ENCODE measurements at regions not wholly inside any gene's neighbourhood (a gene's known extent, or its start where the extent isn't known, plus 50 kb on each side); places are given as distances from the start of the nearest gene placed in this dataset.

- intact Hi-C loops (cut with micrococcal nuclease): no loop called here
- POLR2A ChIA-PET: no interaction called here
- H3K9me2 ChIP-seq (ENCODE audit: insufficient read depth): no peaks in the 10 kb centered on the region
- TF ChIP-seq, protein P1, sequence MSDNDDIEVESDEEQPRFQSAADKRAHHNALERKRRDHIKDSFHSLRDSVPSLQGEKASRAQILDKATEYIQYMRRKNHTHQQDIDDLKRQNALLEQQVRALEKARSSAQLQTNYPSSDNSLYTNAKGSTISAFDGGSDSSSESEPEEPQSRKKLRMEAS (IDR thresholded peaks at IDR 0.05): no peak
- TF ChIP-seq SP1 (IDR thresholded peaks at IDR 0.05; ENCODE audit: low read depth) (no peak), SIN3A (IDR thresholded peaks at IDR 0.05; ENCODE audit: low read depth) (no peak), ZNF274 (IDR thresholded peaks at IDR 0.05; ENCODE audit: low read depth, low read length) (no peak), YY1 (IDR thresholded peaks at IDR 0.05; ENCODE audit: extremely low read depth, insufficient replicate concordance, low read depth, low read length) (no peak), JUND (IDR thresholded peaks at IDR 0.05) (no peak), RAD21 (IDR thresholded peaks at IDR 0.05; ENCODE audit: low read depth) (no peak), ZFX (IDR thresholded peaks at IDR 0.05) (no peak), SRF (IDR thresholded peaks at IDR 0.05; ENCODE audit: low read depth) (no peak), EZH2 (IDR thresholded peaks at IDR 0.05) (no peak), ELF1 (IDR thresholded peaks at IDR 0.05; ENCODE audit: borderline replicate concordance, low read depth) (no peak), TCF7L2 (IDR thresholded peaks at IDR 0.05; ENCODE audit: borderline replicate concordance, extremely low read depth, insufficient read depth, insufficient read length) (no peak), FOSL1 (IDR thresholded peaks at IDR 0.05; ENCODE audit: low read depth) (no peak)
- TF ChIP-seq, protein P2, sequence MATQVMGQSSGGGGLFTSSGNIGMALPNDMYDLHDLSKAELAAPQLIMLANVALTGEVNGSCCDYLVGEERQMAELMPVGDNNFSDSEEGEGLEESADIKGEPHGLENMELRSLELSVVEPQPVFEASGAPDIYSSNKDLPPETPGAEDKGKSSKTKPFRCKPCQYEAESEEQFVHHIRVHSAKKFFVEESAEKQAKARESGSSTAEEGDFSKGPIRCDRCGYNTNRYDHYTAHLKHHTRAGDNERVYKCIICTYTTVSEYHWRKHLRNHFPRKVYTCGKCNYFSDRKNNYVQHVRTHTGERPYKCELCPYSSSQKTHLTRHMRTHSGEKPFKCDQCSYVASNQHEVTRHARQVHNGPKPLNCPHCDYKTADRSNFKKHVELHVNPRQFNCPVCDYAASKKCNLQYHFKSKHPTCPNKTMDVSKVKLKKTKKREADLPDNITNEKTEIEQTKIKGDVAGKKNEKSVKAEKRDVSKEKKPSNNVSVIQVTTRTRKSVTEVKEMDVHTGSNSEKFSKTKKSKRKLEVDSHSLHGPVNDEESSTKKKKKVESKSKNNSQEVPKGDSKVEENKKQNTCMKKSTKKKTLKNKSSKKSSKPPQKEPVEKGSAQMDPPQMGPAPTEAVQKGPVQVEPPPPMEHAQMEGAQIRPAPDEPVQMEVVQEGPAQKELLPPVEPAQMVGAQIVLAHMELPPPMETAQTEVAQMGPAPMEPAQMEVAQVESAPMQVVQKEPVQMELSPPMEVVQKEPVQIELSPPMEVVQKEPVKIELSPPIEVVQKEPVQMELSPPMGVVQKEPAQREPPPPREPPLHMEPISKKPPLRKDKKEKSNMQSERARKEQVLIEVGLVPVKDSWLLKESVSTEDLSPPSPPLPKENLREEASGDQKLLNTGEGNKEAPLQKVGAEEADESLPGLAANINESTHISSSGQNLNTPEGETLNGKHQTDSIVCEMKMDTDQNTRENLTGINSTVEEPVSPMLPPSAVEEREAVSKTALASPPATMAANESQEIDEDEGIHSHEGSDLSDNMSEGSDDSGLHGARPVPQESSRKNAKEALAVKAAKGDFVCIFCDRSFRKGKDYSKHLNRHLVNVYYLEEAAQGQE (IDR thresholded peaks at IDR 0.05; ENCODE audit: low read depth): no peak
- TF ChIP-seq, protein P3, sequence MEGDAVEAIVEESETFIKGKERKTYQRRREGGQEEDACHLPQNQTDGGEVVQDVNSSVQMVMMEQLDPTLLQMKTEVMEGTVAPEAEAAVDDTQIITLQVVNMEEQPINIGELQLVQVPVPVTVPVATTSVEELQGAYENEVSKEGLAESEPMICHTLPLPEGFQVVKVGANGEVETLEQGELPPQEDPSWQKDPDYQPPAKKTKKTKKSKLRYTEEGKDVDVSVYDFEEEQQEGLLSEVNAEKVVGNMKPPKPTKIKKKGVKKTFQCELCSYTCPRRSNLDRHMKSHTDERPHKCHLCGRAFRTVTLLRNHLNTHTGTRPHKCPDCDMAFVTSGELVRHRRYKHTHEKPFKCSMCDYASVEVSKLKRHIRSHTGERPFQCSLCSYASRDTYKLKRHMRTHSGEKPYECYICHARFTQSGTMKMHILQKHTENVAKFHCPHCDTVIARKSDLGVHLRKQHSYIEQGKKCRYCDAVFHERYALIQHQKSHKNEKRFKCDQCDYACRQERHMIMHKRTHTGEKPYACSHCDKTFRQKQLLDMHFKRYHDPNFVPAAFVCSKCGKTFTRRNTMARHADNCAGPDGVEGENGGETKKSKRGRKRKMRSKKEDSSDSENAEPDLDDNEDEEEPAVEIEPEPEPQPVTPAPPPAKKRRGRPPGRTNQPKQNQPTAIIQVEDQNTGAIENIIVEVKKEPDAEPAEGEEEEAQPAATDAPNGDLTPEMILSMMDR (IDR thresholded peaks at IDR 0.05 in 2 of 3, conservative IDR thresholded peaks at IDR 0.05 in 1 of 3; ENCODE audit: borderline replicate concordance in 1 of 3, insufficient read depth in 1 of 3, low read depth in 2 of 3, low read length in 2 of 3): no peak
- H3K27me3 ChIP-seq (ENCODE audit: insufficient read depth, low read length): no peaks in the 10 kb centered on the region
- CTCF ChIA-PET: interaction anchor here (1.0 kb wide), 1 partner anchor 353 kb away, joined by 5 read pairs; no protein-coding TSS in a partner anchor
- H3K9ac ChIP-seq (ENCODE audit: low read length): no peak overlapping the region
- no peaks in the 10 kb centered on the region for H4K20me1 ChIP-seq (ENCODE audit: insufficient read depth)
- H3K27ac ChIP-seq (ENCODE audit: low read depth, low read length): no peak overlapping the region
- no TSS peak for BruUV-seq (replicated peaks)
- H3K4me2 ChIP-seq (ENCODE audit: low read length): no peak overlapping the region
- no peaks in the 10 kb centered on the region for H3K9me3 ChIP-seq (ENCODE audit: control insufficient read depth in 1 of 2, insufficient read depth in 1 of 2, low read depth in 1 of 2, low read length in 2 of 2)
- no peak overlapping the region for H2AFZ ChIP-seq (ENCODE audit: low read depth, low read length, poor library complexity, severe bottlenecking)
- ATAC-seq (no peak), DNase-seq (ENCODE audit: low read depth, low spot score) (no peak)
- RAD21 ChIA-PET (ENCODE audit: low non-redundant PET in 1 of 2, low total read pairs in 2 of 2, uncharacterized antibody in 2 of 2, unreplicated experiment in 2 of 2): no interaction called here
- no peaks in the 10 kb centered on the region for H3K4me1 ChIP-seq (ENCODE audit: control insufficient read depth in 1 of 2, insufficient read depth in 2 of 2, low read length in 2 of 2)
- no peaks in the 10 kb centered on the region for H3K36me3 ChIP-seq (ENCODE audit: control insufficient read depth in 1 of 2, insufficient read depth in 2 of 2, low read length in 2 of 2)
- H3K79me2 ChIP-seq (ENCODE audit: insufficient read depth, low read length): no peaks in the 10 kb centered on the region
- no peak overlapping the region for H3K4me3 ChIP-seq (replicated peaks in 1 of 2; ENCODE audit: low read depth in 1 of 2, low read length in 2 of 2)
These were observed 117.0 kb upstream of the EGFR start for GRCh38 chr7:54901840-54902239.
